ENCODE measurements at regions not wholly inside any gene's neighbourhood (a gene's known extent, or its start where the extent isn't known, plus 50 kb on each side); places are given as distances from the start of the nearest gene placed in this dataset.

GRCh38 chr2:34204560-34204959 is 605.5 kb upstream of the FAM98A start:
- DNase-seq = no peak
- Histone ChIP-seq H3K4me3 (ENCODE audit: low read depth, low read length) (no peak overlapping the region), H3K27me3 (replicated peaks) (no peaks in the 10 kb centered on the region), H3K36me3 (replicated peaks) (no peaks in the 10 kb centered on the region), H3K27ac (no peak overlapping the region)
- in situ Hi-C loops (cut with HindIII; ENCODE audit: low pct_ligation_motif_present, low sequenced_read_pairs) = no loop called here
- no peak for TF ChIP-seq CTCF (IDR thresholded peaks at IDR 0.05; ENCODE audit: low read depth, low read length, missing control alignments)

GRCh38 chr2:34201099-34201498 is 602.0 kb upstream of the FAM98A start:
- Histone ChIP-seq H3K27ac (no peak overlapping the region), H3K27me3 (replicated peaks) (no peaks in the 10 kb centered on the region), H3K36me3 (replicated peaks) (no peaks in the 10 kb centered on the region), H3K4me3 (ENCODE audit: low read depth, low read length) (no peak overlapping the region)
- no peak for DNase-seq
- in situ Hi-C loops (cut with HindIII; ENCODE audit: low pct_ligation_motif_present, low sequenced_read_pairs) = no loop called here
- TF ChIP-seq CTCF (IDR thresholded peaks at IDR 0.05; ENCODE audit: low read depth, low read length, missing control alignments) = no peak

- no peak for DNase-seq
Observed at GRCh38 chr2:34199971-34200370, 600.9 kb upstream of the FAM98A start.

GRCh38 chr2:34193164-34193563 is 594.1 kb upstream of the FAM98A start:
- no peak for TF ChIP-seq CTCF (IDR thresholded peaks at IDR 0.05; ENCODE audit: low read depth, low read length, missing control alignments)
- H3K36me3 ChIP-seq (replicated peaks) = no peaks in the 10 kb centered on the region
- no peak overlapping the region for H3K4me3 ChIP-seq (ENCODE audit: low read depth, low read length)
- in situ Hi-C loops (cut with HindIII; ENCODE audit: low pct_ligation_motif_present, low sequenced_read_pairs) = no loop called here
- H3K27me3 ChIP-seq (replicated peaks) = no peaks in the 10 kb centered on the region
- no peak for DNase-seq
- H3K27ac ChIP-seq = no peak overlapping the region

More at GRCh38 chr2:34199971-34200370, 600.9 kb upstream of the FAM98A start:
- Histone ChIP-seq H3K4me3 (ENCODE audit: low read depth, low read length) (no peak overlapping the region), H3K36me3 (replicated peaks) (no peaks in the 10 kb centered on the region), H3K27me3 (replicated peaks) (no peaks in the 10 kb centered on the region), H3K27ac (no peak overlapping the region)
- TF ChIP-seq CTCF (IDR thresholded peaks at IDR 0.05; ENCODE audit: low read depth, low read length, missing control alignments) = no peak
- in situ Hi-C loops (cut with HindIII; ENCODE audit: low pct_ligation_motif_present, low sequenced_read_pairs) = no loop called here

- no peak for TF ChIP-seq CTCF (IDR thresholded peaks at IDR 0.05; ENCODE audit: low read depth, low read length, missing control alignments)
- no peak for DNase-seq
Observed at GRCh38 chr2:34188464-34189303, 589.6 kb upstream of the FAM98A start.

GRCh38 chr2:34179511-34179910 is 580.4 kb upstream of the FAM98A start:
- Histone ChIP-seq H3K4me3 (ENCODE audit: low read depth, low read length) (no peak overlapping the region), H3K27me3 (replicated peaks) (no peaks in the 10 kb centered on the region), H3K36me3 (replicated peaks) (no peaks in the 10 kb centered on the region), H3K27ac (no peak overlapping the region)
- DNase-seq = no peak
- TF ChIP-seq CTCF (IDR thresholded peaks at IDR 0.05; ENCODE audit: low read depth, low read length, missing control alignments) = no peak
- in situ Hi-C loops (cut with HindIII; ENCODE audit: low pct_ligation_motif_present, low sequenced_read_pairs) = no loop called here

More at GRCh38 chr2:34188464-34189303, 589.6 kb upstream of the FAM98A start:
- in situ Hi-C loops (cut with HindIII; ENCODE audit: low pct_ligation_motif_present, low sequenced_read_pairs) = no loop called here
- Histone ChIP-seq H3K27me3 (replicated peaks) (no peaks in the 10 kb centered on the region), H3K36me3 (replicated peaks) (no peaks in the 10 kb centered on the region), H3K27ac (no peak overlapping the region), H3K4me3 (ENCODE audit: low read depth, low read length) (no peak overlapping the region)

Measured in brain microvascular endothelial cell (primary cell).